ENCODE measurements at regions not wholly inside any gene's neighbourhood (a gene's known extent, or its start where the extent isn't known, plus 50 kb on each side); places are given as distances from the start of the nearest gene placed in this dataset.

GRCh38 chr3:99529265-99529664 lies 109.1 kb upstream of the COL8A1 start:
- peaks cover 17% of the 10 kb centered on the region for H3K4me1 ChIP-seq (replicated peaks)
- no peaks in the 10 kb centered on the region for H3K27me3 ChIP-seq (replicated peaks)
- DNase-seq (ENCODE audit: low read depth in 1 of 2, low spot score in 2 of 2), result no peak
- H3K4me3 ChIP-seq, result no peak overlapping the region
- H3K36me3 ChIP-seq, result no peaks in the 10 kb centered on the region
- H3K9me3 ChIP-seq (replicated peaks), result no peaks in the 10 kb centered on the region
- no peak overlapping the region for H3K27ac ChIP-seq

GRCh38 chr3:99526921-99527320 lies 111.5 kb upstream of the COL8A1 start:
- peak in 1 of 2 experiments; percentile 39 for DNase-seq (ENCODE audit: low read depth in 1 of 2, low spot score in 2 of 2)
- Histone ChIP-seq H3K4me1 (replicated peaks) (peaks cover 17% of the 10 kb centered on the region), H3K36me3 (no peaks in the 10 kb centered on the region), H3K4me3 (no peak overlapping the region), H3K27ac (peak overlapping the region; percentile 65), H3K27me3 (replicated peaks) (no peaks in the 10 kb centered on the region), H3K9me3 (replicated peaks) (no peaks in the 10 kb centered on the region)

- Histone ChIP-seq H3K27me3 (replicated peaks) (no peaks in the 10 kb centered on the region), H3K36me3 (no peaks in the 10 kb centered on the region), H3K4me3 (no peak overlapping the region), H3K4me1 (replicated peaks) (peaks cover 17% of the 10 kb centered on the region), H3K27ac (no peak overlapping the region), H3K9me3 (replicated peaks) (no peaks in the 10 kb centered on the region)
- DNase-seq (ENCODE audit: low read depth in 1 of 2, low spot score in 2 of 2), result no peak
These were observed 113.8 kb upstream of the COL8A1 start for GRCh38 chr3:99524559-99524958.

- H3K4me3 ChIP-seq, result no peak overlapping the region
- H3K27me3 ChIP-seq (replicated peaks), result no peaks in the 10 kb centered on the region
- DNase-seq (ENCODE audit: low read depth in 1 of 2, low spot score in 2 of 2), result no peak
- no peaks in the 10 kb centered on the region for H3K36me3 ChIP-seq
- peaks cover 17% of the 10 kb centered on the region for H3K4me1 ChIP-seq (replicated peaks)
- no peak overlapping the region for H3K27ac ChIP-seq
- no peaks in the 10 kb centered on the region for H3K9me3 ChIP-seq (replicated peaks)
These were observed 114.8 kb upstream of the COL8A1 start for GRCh38 chr3:99523431-99524127.

GRCh38 chr3:99522147-99522546 lies 116.2 kb upstream of the COL8A1 start:
- H3K4me1 ChIP-seq (replicated peaks), result peaks cover 9% of the 10 kb centered on the region
- H3K9me3 ChIP-seq (replicated peaks), result no peaks in the 10 kb centered on the region
- H3K36me3 ChIP-seq, result no peaks in the 10 kb centered on the region
- H3K4me3 ChIP-seq, result no peak overlapping the region
- H3K27ac ChIP-seq, result no peak overlapping the region
- no peak for DNase-seq (ENCODE audit: low read depth in 1 of 2, low spot score in 2 of 2)
- H3K27me3 ChIP-seq (replicated peaks), result no peaks in the 10 kb centered on the region

- no peak for DNase-seq (ENCODE audit: low read depth in 1 of 2, low spot score in 2 of 2)
- Histone ChIP-seq H3K27me3 (replicated peaks) (no peaks in the 10 kb centered on the region), H3K4me1 (replicated peaks) (peaks cover 3% of the 10 kb centered on the region), H3K4me3 (no peak overlapping the region), H3K9me3 (replicated peaks) (no peaks in the 10 kb centered on the region), H3K27ac (no peak overlapping the region), H3K36me3 (no peaks in the 10 kb centered on the region)
These were observed 116.8 kb upstream of the COL8A1 start for GRCh38 chr3:99521551-99521950.

GRCh38 chr3:99520513-99520912 lies 117.9 kb upstream of the COL8A1 start:
- Histone ChIP-seq H3K27ac (no peak overlapping the region), H3K27me3 (replicated peaks) (no peaks in the 10 kb centered on the region), H3K9me3 (replicated peaks) (no peaks in the 10 kb centered on the region), H3K4me3 (no peak overlapping the region), H3K4me1 (replicated peaks) (no peaks in the 10 kb centered on the region), H3K36me3 (no peaks in the 10 kb centered on the region)
- no peak for DNase-seq (ENCODE audit: low read depth in 1 of 2, low spot score in 2 of 2)

GRCh38 chr3:99516936-99517335 lies 121.5 kb upstream of the COL8A1 start:
- Histone ChIP-seq H3K4me1 (replicated peaks) (no peaks in the 10 kb centered on the region), H3K4me3 (no peak overlapping the region), H3K27ac (no peak overlapping the region), H3K9me3 (replicated peaks) (no peaks in the 10 kb centered on the region), H3K36me3 (no peaks in the 10 kb centered on the region), H3K27me3 (replicated peaks) (no peaks in the 10 kb centered on the region)
- DNase-seq (ENCODE audit: low read depth in 1 of 2, low spot score in 2 of 2), result no peak

- Histone ChIP-seq H3K36me3 (no peaks in the 10 kb centered on the region), H3K4me1 (replicated peaks) (no peaks in the 10 kb centered on the region), H3K9me3 (replicated peaks) (no peaks in the 10 kb centered on the region), H3K4me3 (no peak overlapping the region), H3K27ac (no peak overlapping the region), H3K27me3 (replicated peaks) (no peaks in the 10 kb centered on the region)
- no peak for DNase-seq (ENCODE audit: low read depth in 1 of 2, low spot score in 2 of 2)
These were observed 122.5 kb upstream of the COL8A1 start for GRCh38 chr3:99515891-99516290.

GRCh38 chr3:99509224-99509623 lies 129.2 kb upstream of the COL8A1 start:
- Histone ChIP-seq H3K36me3 (no peaks in the 10 kb centered on the region), H3K27me3 (replicated peaks) (no peaks in the 10 kb centered on the region), H3K4me3 (no peak overlapping the region), H3K27ac (peak overlapping the region; percentile 67), H3K9me3 (replicated peaks) (no peaks in the 10 kb centered on the region), H3K4me1 (replicated peaks) (peaks cover 39% of the 10 kb centered on the region)
- peak; percentile 75 to 84 for DNase-seq (ENCODE audit: low read depth in 1 of 2, low spot score in 2 of 2)

GRCh38 chr3:99508191-99508590 lies 130.2 kb upstream of the COL8A1 start:
- Histone ChIP-seq H3K27me3 (replicated peaks) (no peaks in the 10 kb centered on the region), H3K36me3 (no peaks in the 10 kb centered on the region), H3K4me1 (replicated peaks) (peaks cover 50% of the 10 kb centered on the region), H3K9me3 (replicated peaks) (no peaks in the 10 kb centered on the region), H3K27ac (peak overlapping the region; percentile 67), H3K4me3 (no peak overlapping the region)
- no peak for DNase-seq (ENCODE audit: low read depth in 1 of 2, low spot score in 2 of 2)

GRCh38 chr3:99505646-99506269 lies 132.6 kb upstream of the COL8A1 start:
- peak overlapping the region; percentile 54 for H3K27ac ChIP-seq
- no peaks in the 10 kb centered on the region for H3K9me3 ChIP-seq (replicated peaks)
- H3K4me3 ChIP-seq, result no peak overlapping the region
- peaks cover 54% of the 10 kb centered on the region for H3K4me1 ChIP-seq (replicated peaks)
- DNase-seq (ENCODE audit: low read depth in 1 of 2, low spot score in 2 of 2), result peak; percentile 33 to 51
- no peaks in the 10 kb centered on the region for H3K27me3 ChIP-seq (replicated peaks)
- H3K36me3 ChIP-seq, result no peaks in the 10 kb centered on the region

- Histone ChIP-seq H3K36me3 (no peaks in the 10 kb centered on the region), H3K4me3 (no peak overlapping the region), H3K27ac (peak overlapping the region; percentile 54), H3K4me1 (replicated peaks) (peaks cover 55% of the 10 kb centered on the region), H3K9me3 (replicated peaks) (no peaks in the 10 kb centered on the region), H3K27me3 (replicated peaks) (no peaks in the 10 kb centered on the region)
- DNase-seq (ENCODE audit: low read depth in 1 of 2, low spot score in 2 of 2), result no peak
These were observed 133.2 kb upstream of the COL8A1 start for GRCh38 chr3:99505200-99505599.

- H3K27ac ChIP-seq, result peak overlapping the region; percentile 59
- no peak overlapping the region for H3K4me3 ChIP-seq
- peak in 1 of 2 experiments; percentile 26 for DNase-seq (ENCODE audit: low read depth in 1 of 2, low spot score in 2 of 2)
- no peaks in the 10 kb centered on the region for H3K9me3 ChIP-seq (replicated peaks)
- no peaks in the 10 kb centered on the region for H3K36me3 ChIP-seq
- no peaks in the 10 kb centered on the region for H3K27me3 ChIP-seq (replicated peaks)
- peaks cover 54% of the 10 kb centered on the region for H3K4me1 ChIP-seq (replicated peaks)
These were observed 134.1 kb upstream of the COL8A1 start for GRCh38 chr3:99504258-99504657.

All from SJSA1 (cell line).